B cell (primary cell): ENCODE measurements at regions not wholly inside any gene's neighbourhood (a gene's known extent, or its start where the extent isn't known, plus 50 kb on each side); places are given as distances from the start of the nearest gene placed in this dataset.

Source experiments
- ATAC-seq: fragments of 200-7000 bp; cut with Tn5 transposase; one replicate; pipeline ENCODE4 v1.10.0; 2021; ENCODE audit warnings: low read depth, mild to moderate bottlenecking, moderate number of reproducible peaks, moderate library complexity
- CTCF ChIA-PET: fragments of 350-600 bp; sonication (Branson Sonifier 250); formaldehyde crosslinking; loops from one replicate; lab custom pipeline; 2021; ENCODE audit warnings: antibody characterized with exemption, inconsistent platforms; lab: Charles Lee
- POLR2A ChIA-PET: fragments of 350-600 bp; sonication (Branson Sonifier 250); formaldehyde crosslinking; loops from one replicate; lab custom pipeline; 2021; ENCODE audit warnings: antibody characterized with exemption; lab: Charles Lee
- DNase-seq: peaks from one replicate; pipeline ENCODE4 v3.0.0; 2013
- H2AFZ ChIP-seq: 2 replicates; pipeline ENCODE4 v1.6.1; 2012; ENCODE audit warnings: mild to moderate bottlenecking, low read depth, low read length; ENCODE audit not compliant: insufficient read depth, poor library complexity, severe bottlenecking
- H3K27ac ChIP-seq, 2 donors: 1 replicate in 1 of 2; 2 replicates in 1 of 2; pipeline ENCODE4 v1.5.1; 2012 to 2013; ENCODE audit warnings: low read length in 2 of 2, mild to moderate bottlenecking in 2 of 2, moderate library complexity in 1 of 2
- H3K27me3 ChIP-seq, 4 experiments: fragments of 200-600 bp in 1 of 4; sonication (generic) in 1 of 4; replicated peaks in 1 of 4; 1 replicate in 2 of 4; 2 replicates in 2 of 4; pipeline versions ENCODE4 v1.6.1 to v1.7.0; 2013 to 2016; ENCODE audit warnings: low read length in 3 of 4, mild to moderate bottlenecking in 2 of 4, mixed read lengths in 1 of 4, moderate library complexity in 1 of 4; ENCODE audit not compliant: insufficient read depth in 4 of 4, control insufficient read depth in 3 of 4; ENCODE audit errors: control extremely low read depth in 1 of 4
- H3K36me3 ChIP-seq, 2 experiments: replicated peaks in 1 of 2; 1 replicate in 1 of 2; 2 replicates in 1 of 2; pipeline versions ENCODE4 v1.6.1 to v1.7.1; 2013; ENCODE audit warnings: low read length in 1 of 2; ENCODE audit not compliant: insufficient read depth in 2 of 2, control insufficient read depth in 1 of 2; ENCODE audit errors: control extremely low read depth in 1 of 2, extremely low read depth in 1 of 2
- H3K4me1 ChIP-seq, 2 donors: fragments of 200-600 bp in 1 of 2; sonication (generic) in 1 of 2; 1 replicate in 1 of 2; 2 replicates in 1 of 2; pipeline versions ENCODE4 v1.5.1 to v1.6.1; 2013 to 2017; ENCODE audit warnings: low read length in 2 of 2; ENCODE audit not compliant: control insufficient read depth in 2 of 2, insufficient read depth in 2 of 2
- H3K4me2 ChIP-seq: replicated peaks from 2 replicates; pipeline ENCODE3; 2012; ENCODE audit warnings: mild to moderate bottlenecking, low read depth, low read length; ENCODE audit not compliant: poor library complexity, severe bottlenecking
- H3K4me3 ChIP-seq, 5 experiments: fragments of 200-600 bp in 1 of 5; sonication (generic) in 1 of 5; 1 replicate in 3 of 5; 2 replicates in 2 of 5; pipeline versions ENCODE4 v1.5.1 to v1.7.0; 2011 to 2016; ENCODE audit warnings: low read length in 4 of 5, mild to moderate bottlenecking in 4 of 5, low read depth in 2 of 5, control low read depth in 1 of 5, moderate library complexity in 1 of 5; ENCODE audit not compliant: insufficient read depth in 1 of 5; ENCODE audit errors: control extremely low read depth in 1 of 5, extremely low read depth in 1 of 5
- H3K79me2 ChIP-seq: fragments of 200-600 bp; sonication (generic); one replicate; pipeline ENCODE4 v1.6.0; 2016; ENCODE audit warnings: low read length; ENCODE audit not compliant: control insufficient read depth, insufficient read depth
- H3K9ac ChIP-seq: fragments of 200-600 bp; sonication (generic); 2 replicates; pipeline ENCODE4 v1.6.1; 2017; ENCODE audit warnings: mild to moderate bottlenecking, low read length, moderate library complexity
- H3K9me3 ChIP-seq, 3 donors: one replicate each; pipeline versions ENCODE4 v1.6.1 to v1.7.1; 2013; ENCODE audit warnings: low read length in 2 of 3; ENCODE audit not compliant: control insufficient read depth in 2 of 3, insufficient read depth in 1 of 3; ENCODE audit errors: control extremely low read depth in 1 of 3
- H4K20me1 ChIP-seq: 2 replicates; pipeline ENCODE4 v1.6.0; 2012; ENCODE audit warnings: mild to moderate bottlenecking, low read length; ENCODE audit not compliant: insufficient read depth, control insufficient read depth, poor library complexity, severe bottlenecking
- H3K27ac Mint-ChIP-seq: one replicate; pipeline ENCODE4 v1.8.0; 2021; ENCODE audit warnings: mixed read lengths
- H3K27me3 Mint-ChIP-seq: one replicate; pipeline ENCODE4 v1.8.0; 2021; ENCODE audit warnings: mixed read lengths
- H3K4me1 Mint-ChIP-seq: one replicate; pipeline ENCODE4 v1.8.0; 2021; ENCODE audit warnings: mixed read lengths
- H3K4me3 Mint-ChIP-seq: one replicate; pipeline ENCODE4 v1.8.0; 2021; ENCODE audit warnings: mixed read lengths
- H3K9me3 Mint-ChIP-seq: one replicate; pipeline ENCODE4 v1.8.0; 2022; ENCODE audit warnings: mixed read lengths; ENCODE audit not compliant: insufficient read depth
- CTCF ChIP-seq: fragments of 200-600 bp; IDR thresholded peaks from one replicate; pipeline ENCODE4 v1.8.0; 2022; ENCODE audit warnings: antibody characterized with exemption, mild to moderate bottlenecking
- EZH2 ChIP-seq: IDR thresholded peaks from 2 replicates; pipeline ENCODE4 v1.6.1; 2012; ENCODE audit warnings: borderline replicate concordance, low read depth, mild to moderate bottlenecking, moderate library complexity, low read length; ENCODE audit not compliant: insufficient read depth, poor library complexity, severe bottlenecking
- WGBS: methylation state at CpG from one replicate; pipeline ENCODE4 v1.1.5; 2013; ENCODE audit warnings: missing lambda C conversion rate; ENCODE audit not compliant: insufficient coverage; 5-methylcytosine and 5-hydroxymethylcytosine counted together
- intact Hi-C: fragments of 100-400 bp; cut with micrococcal nuclease; formaldehyde crosslinking; loops from one replicate; pipeline ENCODE4 v1.10.0; 2022

- no peaks in the 10 kb centered on the region for H3K79me2 ChIP-seq
- H4K20me1 ChIP-seq = no peaks in the 10 kb centered on the region
- intact Hi-C loops = no loop called here
- no peak for DNase-seq
- POLR2A ChIA-PET = no interaction called here
- H3K4me2 ChIP-seq = no peak overlapping the region
- Mint-ChIP-seq H3K4me3 (no peak overlapping the region), H3K9me3 (peaks cover 5% of the 10 kb centered on the region), H3K27ac (no peak overlapping the region), H3K4me1 (no peaks in the 10 kb centered on the region), H3K27me3 (no peaks in the 10 kb centered on the region)
- H3K36me3 ChIP-seq = no peaks in the 10 kb centered on the region
- H2AFZ ChIP-seq = no peak overlapping the region
- no peaks in the 10 kb centered on the region for H3K9me3 ChIP-seq
- TF ChIP-seq EZH2 = no peak
- TF ChIP-seq CTCF = no peak
- no peak overlapping the region for H3K27ac ChIP-seq
- no peaks in the 10 kb centered on the region for H3K4me1 ChIP-seq
- 63% methylated on average over 2 of the region's 6 CpGs for WGBS
- no peak for ATAC-seq
- no peak overlapping the region for H3K9ac ChIP-seq
- CTCF ChIA-PET = no interaction called here
- no peaks in the 10 kb centered on the region for H3K27me3 ChIP-seq
- H3K4me3 ChIP-seq = no peak overlapping the region
Measured at GRCh38 chr13:63044589-63045313, 1629.1 kb upstream of the PCDH20 start.

- no peaks in the 10 kb centered on the region for H3K79me2 ChIP-seq
- H3K27ac ChIP-seq = no peak overlapping the region
- H3K9ac ChIP-seq = no peak overlapping the region
- no peaks in the 10 kb centered on the region for H3K4me1 Mint-ChIP-seq
- no peak overlapping the region for H3K27ac Mint-ChIP-seq
- H3K27me3 ChIP-seq = no peaks in the 10 kb centered on the region
- TF ChIP-seq CTCF (no peak), EZH2 (no peak)
- intact Hi-C loops = no loop called here
- ATAC-seq = no peak
- DNase-seq = no peak
- no peak overlapping the region for H3K4me2 ChIP-seq
- H3K9me3 ChIP-seq = no peaks in the 10 kb centered on the region
- H3K36me3 ChIP-seq = no peaks in the 10 kb centered on the region
- no peaks in the 10 kb centered on the region for H4K20me1 ChIP-seq
- H3K4me3 ChIP-seq = no peak overlapping the region
- no peaks in the 10 kb centered on the region for H3K27me3 Mint-ChIP-seq
- ChIA-PET POLR2A (no interaction called here), CTCF (no interaction called here)
- no peak overlapping the region for H2AFZ ChIP-seq
- H3K4me1 ChIP-seq = no peaks in the 10 kb centered on the region
- H3K9me3 Mint-ChIP-seq = peaks cover 9% of the 10 kb centered on the region
- 100% methylated on average over 1 of the region's 2 CpGs for WGBS
- no peak overlapping the region for H3K4me3 Mint-ChIP-seq
Measured at GRCh38 chr13:63042686-63043085, 1627.0 kb upstream of the PCDH20 start.
